ENCODE measurements at regions not wholly inside any gene's neighbourhood (a gene's known extent, or its start where the extent isn't known, plus 50 kb on each side); places are given as distances from the start of the nearest gene placed in this dataset.
"Not testable (repeated sequence)": the region's sequence is repeated elsewhere in the genome, so short reads cannot be mapped to it uniquely, and the experiment has no call there.

- peak in 2 of 3 donors; percentile 12 to 26 for DNase-seq
Observed at GRCh38 chr10:3570131-3570729, 214.8 kb downstream of the KLF6 start.

GRCh38 chr10:3568983-3569382, 216.0 kb downstream of the KLF6 start:
- DNase-seq = no peak

GRCh38 chr10:3568392-3568791, 216.6 kb downstream of the KLF6 start:
- no peak for DNase-seq

DNA sequence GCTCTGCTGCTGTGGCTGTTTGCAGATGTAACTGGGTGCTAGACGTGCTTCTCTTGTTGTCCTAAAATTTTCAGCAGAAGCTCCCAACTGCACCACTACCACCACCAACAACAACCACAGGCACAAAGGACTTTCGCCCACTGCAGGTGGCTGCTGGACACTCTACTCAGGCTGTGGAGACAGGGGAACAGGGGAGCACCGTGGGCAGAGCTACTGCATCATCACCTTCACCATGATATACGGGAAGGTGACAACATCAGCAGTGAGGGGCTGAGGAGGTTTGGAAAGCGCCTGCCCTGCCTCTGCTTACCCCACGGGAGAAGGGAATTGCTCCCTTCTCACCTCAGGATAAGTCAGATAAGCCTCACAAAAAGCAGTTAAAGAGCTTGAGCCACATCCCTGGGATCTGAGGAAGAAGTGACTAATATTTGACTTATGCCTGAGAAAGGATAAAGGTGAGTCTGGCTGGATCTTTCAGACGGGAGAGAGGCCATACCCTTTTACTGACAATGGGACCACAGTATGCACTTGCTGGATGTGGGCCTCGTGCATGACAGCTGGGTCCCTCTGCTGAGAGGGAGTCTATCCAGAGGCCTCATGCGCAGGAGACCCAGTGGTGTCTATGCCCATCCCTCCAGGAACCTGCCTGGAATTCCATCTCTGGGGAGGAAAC, 217.6 kb downstream of the KLF6 start:
- no peak for DNase-seq

- DNase-seq = no peak
Observed at GRCh38 chr10:3566627-3567026, 218.4 kb downstream of the KLF6 start.

GRCh38 chr10:3564346-3565002, 220.5 kb downstream of the KLF6 start:
- no peak for DNase-seq

DNA sequence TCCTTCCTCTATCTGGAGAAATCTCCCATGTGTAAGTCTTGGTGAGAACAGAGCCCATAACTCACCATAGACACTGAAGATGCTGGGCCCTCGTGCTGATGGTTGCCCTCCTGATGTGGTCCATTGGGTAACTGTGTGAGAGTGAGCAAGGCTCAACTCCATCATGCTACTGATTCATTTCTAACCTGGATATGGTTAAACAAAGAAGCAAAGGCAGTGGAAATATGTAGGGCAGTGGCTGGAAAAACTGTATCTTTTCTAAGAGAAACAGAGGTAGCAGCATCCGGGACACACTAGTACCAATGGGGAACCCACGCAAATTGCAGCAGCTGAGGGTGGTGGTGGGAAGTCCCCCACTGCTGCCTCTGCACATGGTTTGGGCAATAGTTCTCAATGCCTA, 221.7 kb downstream of the KLF6 start:
- DNase-seq = peak in 1 of 3 donors; percentile 27

- DNase-seq = not testable (repeated sequence)
Observed at GRCh38 chr10:3560628-3561027, 224.4 kb downstream of the KLF6 start.

- no peak for DNase-seq
Observed at GRCh38 chr10:3559527-3559926, 225.5 kb downstream of the KLF6 start.

GRCh38 chr10:3559011-3559410, 226.0 kb downstream of the KLF6 start:
- no peak for DNase-seq

DNA sequence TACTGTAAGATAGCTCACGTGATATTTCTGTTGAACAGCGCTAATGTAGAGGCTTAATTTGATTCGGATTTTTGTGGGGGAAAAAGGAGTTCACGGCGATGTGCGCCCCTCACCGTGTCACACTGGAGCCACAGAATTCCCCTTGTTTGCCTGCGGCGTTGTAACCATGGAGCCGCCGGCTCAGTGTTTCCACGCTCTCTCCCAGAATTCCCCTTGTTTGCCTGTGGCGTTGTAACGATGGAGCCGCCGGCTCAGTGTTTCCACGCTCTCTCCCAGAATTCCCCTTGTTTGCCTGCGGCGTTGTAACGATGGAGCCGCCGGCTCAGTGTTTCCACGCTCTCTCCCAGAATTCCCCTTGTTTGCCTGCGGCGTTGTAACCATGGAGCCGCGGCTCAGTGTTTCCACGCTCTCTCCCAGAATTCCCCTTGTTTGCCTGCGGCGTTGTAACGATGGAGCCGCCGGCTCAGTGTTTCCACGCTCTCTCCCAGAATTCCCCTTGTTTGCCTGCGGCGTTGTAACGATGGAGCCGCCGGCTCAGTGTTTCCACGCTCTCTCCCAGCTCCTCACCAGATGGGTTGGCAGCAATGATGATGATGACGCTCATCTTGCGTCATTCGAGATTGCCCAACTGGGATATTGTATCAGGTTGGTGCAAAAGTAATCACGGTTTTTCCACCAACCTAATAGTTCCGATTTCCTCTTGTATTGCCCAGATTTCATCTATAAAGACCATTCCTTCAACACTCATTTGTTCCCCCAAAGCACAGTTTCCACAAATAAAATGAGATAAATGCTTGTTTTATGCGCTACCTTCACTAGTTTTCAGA, 228.6 kb downstream of the KLF6 start:
- DNase-seq = peak; percentile 22 to 55 (median 24)

DNA sequence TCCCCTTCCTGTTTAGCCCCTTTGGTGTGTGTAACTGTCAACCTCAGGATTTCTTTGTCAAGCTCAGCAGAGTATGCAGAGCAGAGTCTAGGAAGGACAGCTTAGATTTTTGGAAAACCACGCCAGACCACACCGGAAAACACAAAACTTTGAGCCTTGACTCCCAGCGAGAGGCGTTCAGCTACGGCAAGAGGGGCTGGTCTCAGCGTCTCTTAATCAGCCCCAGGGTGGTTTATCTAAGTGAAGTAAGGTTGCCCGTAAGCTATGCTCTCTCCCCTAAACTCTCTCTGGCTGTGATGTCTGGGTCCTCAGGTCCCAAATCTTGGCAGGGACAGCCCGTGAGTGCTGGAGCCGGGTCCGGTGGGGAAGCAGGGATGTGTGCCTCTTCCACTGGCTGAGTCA, 230.9 kb downstream of the KLF6 start:
- DNase-seq = peak; percentile 23 to 42 (median 33)

GRCh38 chr10:3552281-3552680, 232.7 kb downstream of the KLF6 start:
- no peak for DNase-seq

- DNase-seq = no peak
Observed at GRCh38 chr10:3551761-3552160, 233.2 kb downstream of the KLF6 start.

- DNase-seq = no peak
Observed at GRCh38 chr10:3549118-3549517, 235.9 kb downstream of the KLF6 start.

- DNase-seq = no peak
Observed at GRCh38 chr10:3548702-3549101, 236.3 kb downstream of the KLF6 start.

- no peak for DNase-seq
Observed at GRCh38 chr10:3548076-3548475, 236.9 kb downstream of the KLF6 start.

- no peak for DNase-seq
Observed at GRCh38 chr10:3544561-3544960, 240.4 kb downstream of the KLF6 start.

DNA sequence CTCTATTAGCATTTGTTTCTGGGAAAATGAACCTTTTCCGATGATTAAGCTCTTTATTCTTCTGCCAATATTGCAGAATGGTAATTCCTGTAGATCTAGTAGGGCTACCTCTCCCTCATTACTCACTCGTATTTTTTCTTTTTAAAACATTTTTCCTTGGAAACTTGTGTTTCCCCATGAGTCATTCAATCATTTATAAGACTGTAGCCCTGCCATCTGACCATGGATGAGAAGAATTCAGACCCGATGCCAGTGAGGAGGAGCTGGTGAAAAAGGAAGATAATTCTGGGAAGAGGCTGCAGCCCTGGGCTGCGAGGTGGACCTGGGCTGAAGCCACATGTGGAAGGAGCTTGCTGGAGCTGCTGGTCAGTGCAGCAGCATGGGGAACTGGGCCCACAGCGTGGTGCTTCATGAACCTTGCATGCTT, 242.8 kb downstream of the KLF6 start:
- peak; percentile 15 to 71 (median 46) for DNase-seq

- no peak for DNase-seq
Observed at GRCh38 chr10:3539696-3540383, 245.2 kb downstream of the KLF6 start.

GRCh38 chr10:3538656-3539531, 246.1 kb downstream of the KLF6 start:
- DNase-seq = peak; percentile 58 to 72 (median 67)

DNA sequence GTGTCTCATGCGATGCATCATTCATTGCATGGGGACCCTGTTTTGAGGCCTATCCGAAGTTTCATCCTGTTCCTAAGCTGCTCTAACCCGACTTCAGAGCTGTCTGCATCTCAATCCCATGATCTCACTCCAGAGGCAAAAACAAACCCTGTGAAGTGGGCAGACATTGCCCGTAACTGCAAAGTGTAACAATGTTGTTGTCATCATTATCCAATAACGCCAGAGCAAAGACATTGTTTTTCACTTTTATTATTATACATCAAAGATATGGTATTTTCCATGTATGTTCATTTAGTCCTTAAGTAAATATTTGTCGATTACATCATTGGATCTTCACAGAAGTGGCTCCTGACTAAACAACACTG, 246.7 kb downstream of the KLF6 start:
- DNase-seq = no peak

Measured in suppressor macrophage treated with lipopolysaccharide for 1 hour (primary cell).